CD4-positive, alpha-beta T cell (primary cell): ENCODE measurements at regions not wholly inside any gene's neighbourhood (a gene's known extent, or its start where the extent isn't known, plus 50 kb on each side); places are given as distances from the start of the nearest gene placed in this dataset.

Experiments used
- ATAC-seq: fragments of 200-7000 bp; cut with Tn5 transposase; one replicate; pipeline ENCODE4 v1.10.0; 2022; ENCODE audit warnings: mild to moderate bottlenecking; ENCODE audit not compliant: poor library complexity
- CTCF ChIA-PET: fragments of 350-600 bp; sonication (Branson Sonifier 250); formaldehyde crosslinking; loops from one replicate; lab custom pipeline; 2021; ENCODE audit warnings: antibody characterized with exemption, inconsistent platforms; lab: Charles Lee
- POLR2A ChIA-PET: fragments of 350-600 bp; sonication (Branson Sonifier 250); formaldehyde crosslinking; loops from one replicate; lab custom pipeline; 2021; ENCODE audit warnings: antibody characterized with exemption, inconsistent platforms; lab: Charles Lee
- DNase-seq, 14 experiments: peaks; one replicate each; pipeline ENCODE4 v3.0.0-alpha.2; 2013 to 2020; ENCODE audit warnings: mixed read lengths in 2 of 14
- H3K27ac ChIP-seq, 2 donors: one replicate each; pipeline versions ENCODE4 v1.5.1 to v1.7.0; 2013; ENCODE audit warnings: low read length in 2 of 2, low read depth in 1 of 2, mild to moderate bottlenecking in 1 of 2
- H3K27me3 ChIP-seq, 2 experiments: 1 replicate in 1 of 2; 2 replicates in 1 of 2; pipeline versions ENCODE4 v1.6.1 to v1.7.0; 2013; ENCODE audit warnings: low read length in 2 of 2, control low read depth in 1 of 2, mild to moderate bottlenecking in 1 of 2, moderate library complexity in 1 of 2; ENCODE audit not compliant: insufficient read depth in 2 of 2, control insufficient read depth in 1 of 2
- H3K36me3 ChIP-seq: one replicate; pipeline ENCODE4 v1.6.1; 2013; ENCODE audit warnings: low read length, control low read depth; ENCODE audit not compliant: insufficient read depth
- H3K4me1 ChIP-seq: one replicate; pipeline ENCODE4 v1.6.1; 2013; ENCODE audit warnings: low read length, control low read depth; ENCODE audit not compliant: insufficient read depth
- H3K4me3 ChIP-seq: one replicate; pipeline ENCODE4 v1.5.1; 2013; ENCODE audit warnings: mild to moderate bottlenecking, low read length, moderate library complexity
- H3K9me3 ChIP-seq, 2 experiments: 1 replicate in 1 of 2; 2 replicates in 1 of 2; pipeline versions ENCODE4 v1.6.1 to v1.7.0; 2013; ENCODE audit warnings: low read length in 2 of 2, mild to moderate bottlenecking in 2 of 2, control low read depth in 1 of 2, moderate library complexity in 1 of 2; ENCODE audit not compliant: control insufficient read depth in 1 of 2, insufficient read depth in 1 of 2
- H3K27ac Mint-ChIP-seq: one replicate; pipeline ENCODE4 v1.8.0; 2020; ENCODE audit warnings: mixed read lengths
- H3K27me3 Mint-ChIP-seq: one replicate; pipeline ENCODE4 v1.8.0; 2021; ENCODE audit warnings: mixed read lengths
- H3K36me3 Mint-ChIP-seq: one replicate; pipeline ENCODE4 v1.8.0; 2021; ENCODE audit warnings: low read depth, mixed read lengths
- H3K4me1 Mint-ChIP-seq: one replicate; pipeline ENCODE4 v1.8.0; 2021; ENCODE audit warnings: low read depth, mixed read lengths
- H3K4me3 Mint-ChIP-seq: one replicate; pipeline ENCODE4 v1.8.0; 2020; ENCODE audit warnings: mild to moderate bottlenecking, mixed read lengths
- H3K9me3 Mint-ChIP-seq: one replicate; pipeline ENCODE4 v1.8.0; 2020; ENCODE audit warnings: mixed read lengths
- intact Hi-C, 2 experiments: fragments of 100-400 bp; cut with DNase I in 1 of 2; cut with micrococcal nuclease in 1 of 2; formaldehyde crosslinking; loops; one replicate each; pipeline versions ENCODE4 v1.15.1 to v1.9.0; 2023 to 2025; cut with DNase I, micrococcal nuclease
- TF ChIP-seq, protein P1 (sequence below): fragments of 200-600 bp; IDR thresholded peaks from one replicate; pipeline ENCODE4 v1.8.0; 2022; ENCODE audit warnings: antibody characterized with exemption, mild to moderate bottlenecking

DNA sequence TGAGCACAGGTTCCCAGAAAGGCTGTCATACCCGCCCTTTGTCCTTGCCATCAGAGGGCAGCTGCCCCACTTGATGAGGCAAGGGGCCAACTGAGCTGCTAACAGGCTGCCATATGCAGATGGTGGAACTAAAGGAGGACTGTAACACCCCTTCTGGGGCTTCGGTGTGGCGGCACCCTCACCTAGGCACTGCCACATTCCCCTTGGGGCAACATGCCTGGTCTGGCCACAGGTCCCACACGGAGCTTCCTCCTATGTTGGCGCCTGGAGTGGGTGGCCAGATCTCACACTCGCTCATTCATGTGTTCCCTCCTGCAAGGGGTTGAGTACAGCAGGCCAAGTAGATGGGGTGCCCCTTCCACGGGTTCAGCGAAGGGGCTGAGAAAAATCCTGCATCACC lies 777.4 kb upstream of the CHD1 start:
- ATAC-seq, result no peak
- CTCF ChIA-PET, result no interaction called here

DNA sequence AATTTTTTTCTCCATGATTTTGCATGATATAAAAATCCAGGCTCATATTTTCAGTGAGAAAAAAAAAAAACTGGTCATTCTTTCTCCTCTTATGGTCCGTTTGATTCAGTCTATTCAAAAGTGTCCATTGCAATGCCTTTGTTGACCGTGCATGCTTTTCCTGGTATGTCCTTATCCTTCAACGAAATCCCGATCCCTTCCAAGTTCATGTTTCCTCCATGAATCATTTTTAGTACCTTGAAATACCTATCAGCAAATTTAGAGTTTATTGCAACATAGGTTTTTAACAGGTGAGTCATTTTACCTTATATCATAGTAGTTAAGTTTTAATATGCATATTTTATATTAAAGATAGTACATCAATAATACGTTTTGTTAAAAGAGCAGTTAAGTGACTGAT lies 773.8 kb upstream of the CHD1 start:
- DNase-seq (no peak), ATAC-seq (no peak)
- H3K4me3 ChIP-seq, result no peak overlapping the region
- Mint-ChIP-seq H3K36me3 (no peaks in the 10 kb centered on the region), H3K9me3 (peaks cover 2% of the 10 kb centered on the region), H3K27me3 (no peaks in the 10 kb centered on the region), H3K4me3 (no peak overlapping the region), H3K4me1 (no peaks in the 10 kb centered on the region), H3K27ac (no peak overlapping the region)
- no peaks in the 10 kb centered on the region for H3K4me1 ChIP-seq
- H3K27me3 ChIP-seq, result no peaks in the 10 kb centered on the region
- TF ChIP-seq, protein P1, sequence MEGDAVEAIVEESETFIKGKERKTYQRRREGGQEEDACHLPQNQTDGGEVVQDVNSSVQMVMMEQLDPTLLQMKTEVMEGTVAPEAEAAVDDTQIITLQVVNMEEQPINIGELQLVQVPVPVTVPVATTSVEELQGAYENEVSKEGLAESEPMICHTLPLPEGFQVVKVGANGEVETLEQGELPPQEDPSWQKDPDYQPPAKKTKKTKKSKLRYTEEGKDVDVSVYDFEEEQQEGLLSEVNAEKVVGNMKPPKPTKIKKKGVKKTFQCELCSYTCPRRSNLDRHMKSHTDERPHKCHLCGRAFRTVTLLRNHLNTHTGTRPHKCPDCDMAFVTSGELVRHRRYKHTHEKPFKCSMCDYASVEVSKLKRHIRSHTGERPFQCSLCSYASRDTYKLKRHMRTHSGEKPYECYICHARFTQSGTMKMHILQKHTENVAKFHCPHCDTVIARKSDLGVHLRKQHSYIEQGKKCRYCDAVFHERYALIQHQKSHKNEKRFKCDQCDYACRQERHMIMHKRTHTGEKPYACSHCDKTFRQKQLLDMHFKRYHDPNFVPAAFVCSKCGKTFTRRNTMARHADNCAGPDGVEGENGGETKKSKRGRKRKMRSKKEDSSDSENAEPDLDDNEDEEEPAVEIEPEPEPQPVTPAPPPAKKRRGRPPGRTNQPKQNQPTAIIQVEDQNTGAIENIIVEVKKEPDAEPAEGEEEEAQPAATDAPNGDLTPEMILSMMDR, result no peak
- ChIA-PET POLR2A (no interaction called here), CTCF (no interaction called here)
- no peaks in the 10 kb centered on the region for H3K36me3 ChIP-seq
- H3K9me3 ChIP-seq, result peaks cover 0 to 5% of the 10 kb centered on the region in 2 experiments
- no peak overlapping the region for H3K27ac ChIP-seq
- intact Hi-C loops, result no loop called here

More for the DNA sequence above, 777.4 kb upstream of the CHD1 start:
- H3K36me3 Mint-ChIP-seq, result no peaks in the 10 kb centered on the region
- Histone ChIP-seq H3K4me3 (no peak overlapping the region), H3K9me3 (peaks cover 0 to 5% of the 10 kb centered on the region in 2 experiments), H3K27ac (no peak overlapping the region), H3K27me3 (no peaks in the 10 kb centered on the region), H3K4me1 (no peaks in the 10 kb centered on the region), H3K36me3 (no peaks in the 10 kb centered on the region)
- H3K27ac Mint-ChIP-seq, result no peak overlapping the region
- no peaks in the 10 kb centered on the region for H3K4me1 Mint-ChIP-seq
- TF ChIP-seq, protein P1, result no peak
- intact Hi-C loops, result no loop called here
- no peak for DNase-seq
- H3K4me3 Mint-ChIP-seq, result no peak overlapping the region
- POLR2A ChIA-PET, result no interaction called here
- no peaks in the 10 kb centered on the region for H3K27me3 Mint-ChIP-seq
- H3K9me3 Mint-ChIP-seq, result no peaks in the 10 kb centered on the region

DNA sequence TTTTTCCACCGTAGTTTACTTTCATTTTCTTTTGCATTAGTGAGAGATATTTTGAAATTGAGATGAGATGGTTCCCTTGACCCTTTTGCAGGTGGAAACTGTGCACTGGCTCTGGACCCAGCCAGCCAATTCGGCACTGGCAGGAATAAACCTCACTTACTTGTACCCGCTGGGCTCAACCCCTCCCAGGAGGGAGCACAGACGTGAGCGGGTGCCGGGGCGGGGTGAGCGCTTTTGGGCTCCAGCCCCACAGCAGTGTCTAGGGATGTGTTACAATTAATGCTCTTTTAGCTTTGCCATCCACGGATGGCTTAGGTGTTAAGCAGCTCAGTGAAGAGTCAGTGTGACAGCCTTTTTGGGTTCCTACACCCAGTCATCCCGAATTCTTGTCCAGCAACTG lies 766.1 kb upstream of the CHD1 start:
- H3K4me3 Mint-ChIP-seq, result no peak overlapping the region
- Histone ChIP-seq H3K36me3 (no peaks in the 10 kb centered on the region), H3K27me3 (no peaks in the 10 kb centered on the region), H3K27ac (no peak overlapping the region), H3K4me1 (no peaks in the 10 kb centered on the region), H3K4me3 (no peak overlapping the region), H3K9me3 (peaks cover 0 to 4% of the 10 kb centered on the region in 2 experiments)
- peaks cover 2% of the 10 kb centered on the region for H3K9me3 Mint-ChIP-seq
- ATAC-seq (no peak), DNase-seq (no peak)
- CTCF ChIA-PET, result no interaction called here
- TF ChIP-seq, protein P1, result no peak
- H3K4me1 Mint-ChIP-seq, result no peaks in the 10 kb centered on the region
- no peak overlapping the region for H3K27ac Mint-ChIP-seq
- intact Hi-C loops, result no loop called here
- POLR2A ChIA-PET, result no interaction called here
- no peaks in the 10 kb centered on the region for H3K27me3 Mint-ChIP-seq
- no peaks in the 10 kb centered on the region for H3K36me3 Mint-ChIP-seq
